OCI-LY3 (cell line): ENCODE measurements at regions not wholly inside any gene's neighbourhood (a gene's known extent, or its start where the extent isn't known, plus 50 kb on each side); places are given as distances from the start of the nearest gene placed in this dataset.

Experiments
- H2AFZ ChIP-seq: fragments of 200-600, 300-600 bp; shearing (Covaris generic); 2 replicates; pipeline ENCODE4 v1.6.0; 2014; ENCODE audit warnings: antibody characterized with exemption, low read depth, low read length
- H3K27ac ChIP-seq: fragments of 200-600, 300-600 bp; sonication (generic); 2 replicates; pipeline ENCODE4 v1.5.1; 2014; ENCODE audit warnings: mild to moderate bottlenecking, low read length, moderate library complexity, mixed read lengths
- H3K27me3 ChIP-seq: fragments of 200-600, 300-600 bp; sonication (generic); 2 replicates; pipeline ENCODE4 v1.6.1; 2014; ENCODE audit warnings: low read depth, low read length, mixed read lengths
- H3K36me3 ChIP-seq: fragments of 200-600, 300-600 bp; sonication (generic); replicated peaks from 2 replicates; pipeline ENCODE3; 2014; ENCODE audit warnings: low read depth, low read length, mixed read lengths
- H3K4me1 ChIP-seq: fragments of 300-600, 200-600 bp; sonication (generic); 2 replicates; pipeline ENCODE4 v1.6.1; 2014; ENCODE audit warnings: low read length, mixed read lengths
- H3K4me2 ChIP-seq: fragments of 200-600, 300-600 bp; sonication (generic); 2 replicates; pipeline ENCODE4 v1.6.1; 2014; ENCODE audit warnings: low read length, mixed read lengths
- H3K4me3 ChIP-seq: fragments of 300-600, 200-600 bp; sonication (generic); 2 replicates; pipeline ENCODE4 v1.5.1; 2014; ENCODE audit warnings: antibody characterized with exemption, mild to moderate bottlenecking, low read length, moderate library complexity
- H3K79me2 ChIP-seq: fragments of 300-600, 200-600 bp; shearing (Covaris generic); 2 replicates; pipeline ENCODE4 v1.6.1; 2014; ENCODE audit warnings: mild to moderate bottlenecking, low read length, mixed read lengths
- H3K9ac ChIP-seq: fragments of 300-600, 200-600 bp; shearing (Covaris generic); 2 replicates; pipeline ENCODE4 v1.6.0; 2014; ENCODE audit warnings: mild to moderate bottlenecking, low read length, moderate library complexity
- H3K9me3 ChIP-seq: fragments of 200-600, 300-600 bp; shearing (Covaris generic); 2 replicates; pipeline ENCODE4 v1.6.1; 2014; ENCODE audit warnings: low read length, mixed read lengths; ENCODE audit not compliant: insufficient read depth
- H4K20me1 ChIP-seq: fragments of 200-600, 300-600 bp; sonication (generic); 2 replicates; pipeline ENCODE4 v1.6.1; 2016; ENCODE audit warnings: low read length, mixed read lengths; ENCODE audit not compliant: insufficient read depth
- EZH2phosphoT487 ChIP-seq: fragments of 200-600 bp; shearing (Covaris generic); IDR thresholded peaks from 2 replicates; pipeline ENCODE4 v1.6.1; 2018; ENCODE audit warnings: antibody characterized with exemption, mixed run types, low read depth
- TF ChIP-seq, protein P1 (sequence below): fragments of 200-600, 300-600 bp; sonication (generic); IDR thresholded peaks from 2 replicates; pipeline ENCODE4 v1.5.1; 2014; ENCODE audit warnings: antibody characterized with exemption, low read length, low read depth

DNA sequence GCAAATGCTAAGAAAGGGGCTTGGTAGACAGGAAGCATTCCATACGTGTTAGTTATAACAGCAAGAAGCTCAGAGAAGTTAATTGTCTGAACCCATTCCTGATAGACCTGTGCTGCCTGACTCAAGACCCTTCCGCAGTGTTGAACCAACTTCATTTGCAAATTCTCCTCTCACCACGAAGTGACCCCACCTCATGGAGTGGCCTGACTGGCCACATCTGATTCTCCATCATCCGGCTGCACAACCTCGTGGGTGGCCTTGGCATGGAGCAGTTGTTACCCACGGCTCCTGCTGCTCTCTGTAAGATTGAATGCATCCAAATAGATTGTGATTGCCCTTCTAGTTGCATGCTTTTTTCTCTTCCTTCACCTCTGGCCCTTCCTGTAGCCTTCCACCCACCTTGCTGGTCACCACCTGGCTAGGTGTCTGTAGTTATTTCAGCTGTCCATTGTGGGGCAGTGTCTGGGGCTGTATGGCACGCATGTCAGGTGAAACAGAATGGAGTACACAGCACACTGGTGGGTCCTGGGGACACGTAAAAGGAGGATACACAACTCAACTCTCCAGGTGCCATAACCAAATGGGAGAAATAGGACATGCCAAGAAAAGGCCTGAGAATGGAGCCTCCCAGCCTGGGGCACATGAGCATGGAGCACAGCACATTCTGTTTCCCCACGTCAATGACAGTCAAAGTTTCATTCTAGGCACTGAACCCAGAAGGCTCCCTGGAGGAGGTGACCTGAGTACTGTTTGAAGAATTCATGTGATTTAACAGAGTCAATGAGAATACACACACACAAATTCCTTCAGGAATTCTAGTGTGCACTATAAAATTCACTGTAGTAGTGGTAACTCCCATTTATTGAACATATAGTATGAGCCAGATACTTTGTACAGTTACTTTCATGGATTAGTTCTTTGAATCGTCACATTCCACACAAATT is 70.5 kb upstream of the PTCH1 start:
- Histone ChIP-seq H2AFZ (no peak overlapping the region), H3K9me3 (no peaks in the 10 kb centered on the region), H3K79me2 (no peaks in the 10 kb centered on the region), H3K36me3 (no peaks in the 10 kb centered on the region), H3K4me1 (no peaks in the 10 kb centered on the region), H3K9ac (no peak overlapping the region), H3K4me3 (no peak overlapping the region), H4K20me1 (no peaks in the 10 kb centered on the region), H3K4me2 (no peak overlapping the region), H3K27me3 (peaks cover 12% of the 10 kb centered on the region), H3K27ac (no peak overlapping the region)
- no peak for TF ChIP-seq EZH2phosphoT487
- TF ChIP-seq, protein P1, sequence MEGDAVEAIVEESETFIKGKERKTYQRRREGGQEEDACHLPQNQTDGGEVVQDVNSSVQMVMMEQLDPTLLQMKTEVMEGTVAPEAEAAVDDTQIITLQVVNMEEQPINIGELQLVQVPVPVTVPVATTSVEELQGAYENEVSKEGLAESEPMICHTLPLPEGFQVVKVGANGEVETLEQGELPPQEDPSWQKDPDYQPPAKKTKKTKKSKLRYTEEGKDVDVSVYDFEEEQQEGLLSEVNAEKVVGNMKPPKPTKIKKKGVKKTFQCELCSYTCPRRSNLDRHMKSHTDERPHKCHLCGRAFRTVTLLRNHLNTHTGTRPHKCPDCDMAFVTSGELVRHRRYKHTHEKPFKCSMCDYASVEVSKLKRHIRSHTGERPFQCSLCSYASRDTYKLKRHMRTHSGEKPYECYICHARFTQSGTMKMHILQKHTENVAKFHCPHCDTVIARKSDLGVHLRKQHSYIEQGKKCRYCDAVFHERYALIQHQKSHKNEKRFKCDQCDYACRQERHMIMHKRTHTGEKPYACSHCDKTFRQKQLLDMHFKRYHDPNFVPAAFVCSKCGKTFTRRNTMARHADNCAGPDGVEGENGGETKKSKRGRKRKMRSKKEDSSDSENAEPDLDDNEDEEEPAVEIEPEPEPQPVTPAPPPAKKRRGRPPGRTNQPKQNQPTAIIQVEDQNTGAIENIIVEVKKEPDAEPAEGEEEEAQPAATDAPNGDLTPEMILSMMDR = 0 out of 2 replicates have a peak, but pooled peaks have one; percentile 7

DNA sequence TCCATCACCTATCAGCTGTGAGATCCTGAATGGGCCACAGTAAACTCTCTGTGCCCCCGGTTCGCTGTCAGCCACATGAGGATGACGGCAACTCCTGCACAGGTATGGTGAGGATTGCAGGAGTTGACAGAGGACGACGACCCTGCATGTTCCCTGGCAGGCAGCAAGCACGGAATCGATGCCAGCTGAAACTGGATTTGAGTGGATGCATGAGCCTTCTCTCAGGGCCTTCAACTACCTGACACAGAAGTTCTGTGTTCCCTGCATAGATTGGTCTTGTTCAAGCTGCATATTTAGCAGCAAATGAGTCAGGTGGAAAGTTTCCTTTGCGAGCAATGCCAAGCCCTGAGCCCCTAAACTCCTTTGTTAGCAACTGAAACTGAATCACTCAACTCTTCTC is 69.6 kb upstream of the PTCH1 start:
- Histone ChIP-seq H3K4me1 (no peaks in the 10 kb centered on the region), H3K27me3 (peaks cover 5% of the 10 kb centered on the region), H4K20me1 (no peaks in the 10 kb centered on the region), H3K9me3 (no peaks in the 10 kb centered on the region), H3K79me2 (no peaks in the 10 kb centered on the region), H3K9ac (no peak overlapping the region), H3K4me3 (no peak overlapping the region), H2AFZ (no peak overlapping the region), H3K27ac (no peak overlapping the region), H3K4me2 (no peak overlapping the region), H3K36me3 (no peaks in the 10 kb centered on the region)
- TF ChIP-seq, protein P1 = no peak
- TF ChIP-seq EZH2phosphoT487 = no peak

DNA sequence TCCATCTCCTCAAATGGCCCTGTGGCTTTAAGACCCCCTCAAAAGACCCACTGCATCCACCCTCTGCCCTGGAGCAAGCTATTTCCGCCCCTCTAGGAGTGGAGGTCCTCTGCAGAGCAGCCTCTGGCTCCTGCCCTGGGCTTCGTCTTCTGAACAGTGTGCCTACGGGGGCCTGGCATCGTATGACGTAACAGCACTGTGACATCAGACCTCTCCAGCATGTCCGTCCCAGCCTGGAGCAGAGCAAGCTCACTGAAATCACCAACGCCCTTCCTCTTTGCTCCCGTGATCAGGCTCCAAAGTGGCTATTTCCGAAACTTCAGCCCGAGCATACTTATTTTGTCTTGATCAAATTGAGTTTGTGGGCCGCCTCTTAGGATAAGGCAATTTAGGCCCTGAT is 69.1 kb upstream of the PTCH1 start:
- Histone ChIP-seq H3K4me1 (no peaks in the 10 kb centered on the region), H3K27ac (no peak overlapping the region), H3K79me2 (no peaks in the 10 kb centered on the region), H3K36me3 (no peaks in the 10 kb centered on the region), H4K20me1 (no peaks in the 10 kb centered on the region), H3K27me3 (peaks cover under 1% of the 10 kb centered on the region; the same call in 1 of the 2 replicates), H3K9me3 (no peaks in the 10 kb centered on the region), H3K9ac (no peak overlapping the region), H3K4me3 (no peak overlapping the region), H3K4me2 (no peak overlapping the region), H2AFZ (no peak overlapping the region)
- TF ChIP-seq EZH2phosphoT487 = no peak
- TF ChIP-seq, protein P1 = no peak

DNA sequence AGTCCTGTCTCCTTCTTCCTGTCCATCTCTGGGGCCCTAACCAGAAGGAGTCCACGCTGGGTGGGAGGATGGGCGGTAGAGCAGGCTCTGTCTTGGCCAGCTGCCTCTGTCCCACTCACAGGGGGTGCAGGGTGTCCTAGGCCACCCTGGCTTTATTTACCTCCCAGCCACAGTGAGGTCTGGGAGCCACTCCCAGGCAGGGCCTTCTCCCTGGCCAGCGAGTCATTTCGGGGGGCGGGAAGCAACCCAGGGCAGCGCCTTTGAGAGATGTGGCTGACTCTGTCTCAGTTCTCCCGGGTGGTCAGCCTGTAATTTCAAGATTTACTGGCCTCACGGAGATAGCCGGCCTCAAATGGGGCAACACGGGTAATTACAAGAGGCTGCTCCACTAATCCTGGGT is 67.4 kb upstream of the PTCH1 start:
- no peaks in the 10 kb centered on the region for H3K36me3 ChIP-seq
- no peaks in the 10 kb centered on the region for H3K27me3 ChIP-seq
- H3K4me2 ChIP-seq = no peak overlapping the region
- no peak for TF ChIP-seq EZH2phosphoT487
- TF ChIP-seq, protein P1 = no peak
- H3K9me3 ChIP-seq = no peaks in the 10 kb centered on the region
- H3K79me2 ChIP-seq = no peaks in the 10 kb centered on the region
- H4K20me1 ChIP-seq = no peaks in the 10 kb centered on the region
- H3K9ac ChIP-seq = no peak overlapping the region
- H3K4me3 ChIP-seq = no peak overlapping the region
- no peaks in the 10 kb centered on the region for H3K4me1 ChIP-seq
- H2AFZ ChIP-seq = no peak overlapping the region
- no peak overlapping the region for H3K27ac ChIP-seq
